HL-60 (cell line): ENCODE measurements at regions not wholly inside any gene's neighbourhood (a gene's known extent, or its start where the extent isn't known, plus 50 kb on each side); places are given as distances from the start of the nearest gene placed in this dataset.

ENCODE experiments used
- DNase-seq, 2 experiments: peaks; one replicate each; pipeline ENCODE4 v3.0.0-alpha.2; 2010 to 2020; ENCODE audit warnings: low read depth in 1 of 2, low spot score in 1 of 2
- H3K27ac ChIP-seq: fragments of 250-450 bp; sonication (Bioruptor Pico); replicated peaks from 2 replicates; pipeline ENCODE4 v1.5.1; 2020; ENCODE audit warnings: mild to moderate bottlenecking, moderate library complexity
- H3K27me3 ChIP-seq: fragments of 250-450 bp; sonication (Bioruptor Pico); 2 replicates; pipeline ENCODE4 v1.5.1; 2021; ENCODE audit warnings: mild to moderate bottlenecking, moderate library complexity; ENCODE audit not compliant: insufficient read depth, poor library complexity, severe bottlenecking
- H3K4me3 ChIP-seq: replicated peaks from 2 replicates; pipeline ENCODE4 v1.5.1; 2011; ENCODE audit warnings: mild to moderate bottlenecking, control low read depth, low read length; ENCODE audit not compliant: insufficient read depth
- CTCF ChIP-seq: IDR thresholded peaks from one replicate; pipeline ENCODE4 v1.5.1; 2011; ENCODE audit warnings: low read length, control low read depth, inconsistent platforms; ENCODE audit not compliant: insufficient read depth
- GABPA ChIP-seq: IDR thresholded peaks from 2 replicates; pipeline ENCODE4 v1.6.1; 2012; ENCODE audit warnings: low read depth
- POLR2AphosphoS5 ChIP-seq: IDR thresholded peaks from 2 replicates; pipeline ENCODE4 v1.6.1; 2012; ENCODE audit warnings: low read depth
- SPI1 ChIP-seq: IDR thresholded peaks from 2 replicates; pipeline ENCODE4 v1.6.1; 2012; ENCODE audit warnings: low read depth, mild to moderate bottlenecking, borderline replicate concordance
- TF ChIP-seq, protein P1 (sequence below): IDR thresholded peaks from 2 replicates; pipeline ENCODE4 v1.6.1; 2012; ENCODE audit warnings: low read depth; ENCODE audit not compliant: insufficient replicate concordance

- TF ChIP-seq GABPA (no peak), POLR2AphosphoS5 (no peak), SPI1 (no peak), CTCF (no peak)
- TF ChIP-seq, protein P1, sequence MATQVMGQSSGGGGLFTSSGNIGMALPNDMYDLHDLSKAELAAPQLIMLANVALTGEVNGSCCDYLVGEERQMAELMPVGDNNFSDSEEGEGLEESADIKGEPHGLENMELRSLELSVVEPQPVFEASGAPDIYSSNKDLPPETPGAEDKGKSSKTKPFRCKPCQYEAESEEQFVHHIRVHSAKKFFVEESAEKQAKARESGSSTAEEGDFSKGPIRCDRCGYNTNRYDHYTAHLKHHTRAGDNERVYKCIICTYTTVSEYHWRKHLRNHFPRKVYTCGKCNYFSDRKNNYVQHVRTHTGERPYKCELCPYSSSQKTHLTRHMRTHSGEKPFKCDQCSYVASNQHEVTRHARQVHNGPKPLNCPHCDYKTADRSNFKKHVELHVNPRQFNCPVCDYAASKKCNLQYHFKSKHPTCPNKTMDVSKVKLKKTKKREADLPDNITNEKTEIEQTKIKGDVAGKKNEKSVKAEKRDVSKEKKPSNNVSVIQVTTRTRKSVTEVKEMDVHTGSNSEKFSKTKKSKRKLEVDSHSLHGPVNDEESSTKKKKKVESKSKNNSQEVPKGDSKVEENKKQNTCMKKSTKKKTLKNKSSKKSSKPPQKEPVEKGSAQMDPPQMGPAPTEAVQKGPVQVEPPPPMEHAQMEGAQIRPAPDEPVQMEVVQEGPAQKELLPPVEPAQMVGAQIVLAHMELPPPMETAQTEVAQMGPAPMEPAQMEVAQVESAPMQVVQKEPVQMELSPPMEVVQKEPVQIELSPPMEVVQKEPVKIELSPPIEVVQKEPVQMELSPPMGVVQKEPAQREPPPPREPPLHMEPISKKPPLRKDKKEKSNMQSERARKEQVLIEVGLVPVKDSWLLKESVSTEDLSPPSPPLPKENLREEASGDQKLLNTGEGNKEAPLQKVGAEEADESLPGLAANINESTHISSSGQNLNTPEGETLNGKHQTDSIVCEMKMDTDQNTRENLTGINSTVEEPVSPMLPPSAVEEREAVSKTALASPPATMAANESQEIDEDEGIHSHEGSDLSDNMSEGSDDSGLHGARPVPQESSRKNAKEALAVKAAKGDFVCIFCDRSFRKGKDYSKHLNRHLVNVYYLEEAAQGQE, result no peak
- no peaks in the 10 kb centered on the region for H3K27me3 ChIP-seq
- H3K27ac ChIP-seq, result no peak overlapping the region
- DNase-seq, result no peak
- H3K4me3 ChIP-seq, result no peak overlapping the region
Measured at GRCh38 chr2:217421834-217422233, 562.0 kb upstream of the TNP1 start.

DNA sequence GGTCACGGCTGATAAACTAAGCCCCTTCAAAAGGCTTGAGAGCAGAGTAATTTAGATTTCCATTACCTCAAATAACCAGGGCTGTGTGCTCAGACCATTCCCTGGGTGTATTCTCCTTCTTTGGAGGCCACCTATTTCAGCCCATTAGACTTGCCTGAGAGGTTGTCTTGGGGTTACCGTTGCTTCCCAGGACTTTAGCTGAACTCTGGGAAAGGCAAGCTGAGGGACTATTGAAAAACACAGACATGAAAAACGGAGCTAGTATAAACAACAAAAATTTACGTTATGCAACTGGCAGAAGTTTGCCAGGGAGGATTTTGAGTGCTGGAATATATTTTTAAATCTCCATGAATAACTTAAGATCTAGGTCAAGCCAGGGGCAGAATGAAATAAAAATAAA, 561.0 kb upstream of the TNP1 start:
- no peaks in the 10 kb centered on the region for H3K27me3 ChIP-seq
- DNase-seq, result no peak

DNA sequence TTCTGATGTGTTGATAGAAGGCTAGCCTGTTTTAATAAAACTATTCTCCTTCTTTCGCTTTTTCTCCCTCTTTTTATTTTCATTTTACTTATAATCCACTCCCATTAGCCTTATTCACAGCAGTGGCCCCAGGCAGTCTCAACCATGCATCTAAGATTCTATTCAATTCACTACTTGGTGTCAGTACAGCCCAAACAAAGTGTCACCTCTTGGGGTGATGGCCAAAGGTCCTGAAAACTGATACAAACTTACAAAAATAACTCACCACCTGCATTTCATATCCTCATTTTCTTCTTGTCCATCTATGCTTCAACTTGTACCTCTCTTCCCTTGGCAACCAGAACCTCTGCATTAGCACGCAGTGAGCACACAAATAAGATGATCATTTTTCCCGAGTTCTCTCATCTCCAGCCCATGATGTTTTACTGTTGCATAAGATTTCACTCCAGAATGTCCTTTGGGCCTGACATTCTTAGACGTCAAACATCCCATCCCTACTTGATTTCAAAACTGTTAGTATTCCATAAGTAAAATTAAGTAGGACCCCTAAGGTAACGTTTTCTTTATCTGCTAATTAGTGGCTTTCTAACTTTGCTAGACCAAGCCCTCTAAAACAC, 559.3 kb upstream of the TNP1 start:
- TF ChIP-seq POLR2AphosphoS5, result no peak
- TF ChIP-seq GABPA, result no peak
- TF ChIP-seq, protein P1, result no peak
- no peak for TF ChIP-seq CTCF
- TF ChIP-seq SPI1, result no peak
- no peak for DNase-seq

More for the DNA sequence above, 561.0 kb upstream of the TNP1 start:
- H3K4me3 ChIP-seq, result no peak overlapping the region
- H3K27ac ChIP-seq, result no peak overlapping the region
- TF ChIP-seq CTCF (no peak), POLR2AphosphoS5 (no peak), GABPA (no peak), SPI1 (no peak)
- TF ChIP-seq, protein P1, result no peak

More for the DNA sequence above, 559.3 kb upstream of the TNP1 start:
- no peaks in the 10 kb centered on the region for H3K27me3 ChIP-seq
- H3K4me3 ChIP-seq, result no peak overlapping the region
- H3K27ac ChIP-seq, result no peak overlapping the region
